ENCODE measurements at regions not wholly inside any gene's neighbourhood (a gene's known extent, or its start where the extent isn't known, plus 50 kb on each side); places are given as distances from the start of the nearest gene placed in this dataset.

DNA sequence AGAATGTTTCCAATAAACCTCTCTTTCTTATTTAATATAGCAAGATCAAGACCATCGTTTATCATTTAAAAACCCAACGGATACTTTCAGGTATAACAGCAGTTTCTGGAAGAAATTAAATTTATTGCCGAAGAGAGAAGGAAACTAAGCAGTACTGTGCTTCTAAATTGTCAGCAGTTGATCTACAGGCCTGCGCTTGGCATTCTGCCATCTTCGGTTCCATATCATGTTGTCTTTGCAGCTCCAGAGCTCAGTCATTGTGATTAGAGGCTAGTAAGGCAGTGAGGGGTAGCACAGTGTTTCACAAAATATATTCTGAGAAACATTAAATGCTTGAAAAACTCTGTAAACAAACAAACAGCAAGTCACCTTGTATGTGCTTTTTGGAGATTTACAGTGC lies 301.3 kb downstream of the REEP3 start:
- TF ChIP-seq POLR2AphosphoS5 (IDR thresholded peaks at IDR 0.05) = no peak
- TF ChIP-seq CTCF (IDR thresholded peaks at IDR 0.05) = no peak
- TF ChIP-seq POLR2A (IDR thresholded peaks at IDR 0.05) = no peak
